ENCODE measurements at regions not wholly inside any gene's neighbourhood (a gene's known extent, or its start where the extent isn't known, plus 50 kb on each side); places are given as distances from the start of the nearest gene placed in this dataset.
"Not testable (repeated sequence)": the region's sequence is repeated elsewhere in the genome, so short reads cannot be mapped to it uniquely, and the experiment has no call there.

DNA sequence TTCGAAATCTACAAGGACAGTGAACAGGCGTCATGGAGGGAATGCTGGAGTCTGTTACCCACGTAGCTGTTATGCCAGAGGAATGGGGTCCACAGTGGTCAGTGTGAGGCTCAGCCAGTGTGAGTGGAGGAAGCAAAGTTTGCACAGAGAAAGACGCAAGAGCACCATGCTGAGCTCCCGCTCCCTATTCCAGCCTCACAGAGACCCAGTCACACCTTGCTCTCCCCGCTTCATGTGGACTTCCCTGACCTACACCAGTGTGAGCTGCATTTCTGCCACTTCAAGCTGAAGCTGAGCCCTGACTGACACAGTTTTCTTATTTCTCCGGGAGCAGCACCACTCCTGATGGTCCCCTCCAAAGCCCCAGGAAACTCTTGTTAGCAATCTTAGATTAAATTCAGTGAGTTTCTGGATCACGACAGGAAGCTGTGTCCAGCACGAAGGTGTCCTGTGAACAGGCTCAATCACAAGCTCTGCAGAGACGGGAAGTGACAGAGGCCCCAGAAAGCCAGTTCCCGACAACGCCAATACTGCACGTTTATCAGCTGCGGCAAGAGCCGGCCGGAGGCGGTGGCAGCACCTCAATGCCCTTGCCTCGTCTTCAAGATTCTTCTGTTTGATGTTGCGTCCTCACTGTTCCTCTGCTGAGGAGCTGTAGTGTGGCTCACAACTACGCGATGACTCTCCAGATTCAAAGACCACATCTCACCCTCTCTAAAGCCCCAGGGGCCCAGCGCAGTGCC, 356.7 kb downstream of the ADGRD1 start:
- FAIRE-seq = not testable (repeated sequence)

GRCh38 chr12:131311279-131311722, 357.6 kb downstream of the ADGRD1 start:
- WGBS, 3 donors = 22 to 31% (median 30%) methylated on average over 10 of the region's 12 CpGs
- FAIRE-seq = not testable (repeated sequence)

More for the DNA sequence above, 356.7 kb downstream of the ADGRD1 start:
- 76 to 81% (median 80%) methylated on average over 18 to 20 of the region's 22 CpGs for WGBS, 3 donors
- H3K9me3 ChIP-seq (ENCODE audit: control insufficient read depth in 2 of 2, insufficient read depth in 1 of 2, low read depth in 1 of 2, low read length in 1 of 2); H3K36me3 ChIP-seq (ENCODE audit: control insufficient read depth in 3 of 3, insufficient read depth in 2 of 3, low read depth in 1 of 3, low read length in 3 of 3); DNase-seq; H3K27ac ChIP-seq (ENCODE audit: low read depth in 1 of 3, low read length in 2 of 3); H3K27me3 ChIP-seq (ENCODE audit: control insufficient read depth in 3 of 3, insufficient read depth in 3 of 3, low read length in 3 of 3); H3K4me1 ChIP-seq (ENCODE audit: control insufficient read depth in 3 of 3, insufficient read depth in 2 of 3, low read depth in 1 of 3, low read length in 2 of 3); H3K4me3 ChIP-seq (ENCODE audit: low read depth in 1 of 3, low read length in 3 of 3): not testable (repeated sequence)

DNA sequence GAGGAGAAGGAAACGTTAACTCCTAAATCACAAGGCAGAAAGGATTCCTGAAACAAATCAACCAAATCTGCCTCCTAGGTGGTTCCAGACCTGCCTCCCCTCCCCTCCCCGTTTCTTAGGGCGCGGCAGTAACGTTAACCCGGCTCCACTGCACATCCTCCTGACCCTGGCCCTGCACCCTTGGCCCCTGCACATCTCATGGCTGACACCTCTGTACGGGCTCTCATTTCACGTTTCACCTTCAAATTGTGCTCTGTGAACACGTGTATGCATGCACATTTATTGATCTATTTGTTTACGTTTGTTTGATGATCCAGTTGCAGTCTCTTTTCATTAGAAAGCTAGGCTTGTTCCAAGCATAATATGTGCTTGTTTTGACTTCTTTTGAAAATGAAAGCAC, 358.1 kb downstream of the ADGRD1 start:
- Histone ChIP-seq H3K27ac (ENCODE audit: low read depth in 1 of 3, low read length in 2 of 3) (no peak overlapping the region), H3K4me3 (ENCODE audit: low read depth in 1 of 3, low read length in 3 of 3) (no peak overlapping the region), H3K36me3 (ENCODE audit: control insufficient read depth in 3 of 3, insufficient read depth in 2 of 3, low read depth in 1 of 3, low read length in 3 of 3) (no peaks in the 10 kb centered on the region), H3K4me1 (ENCODE audit: control insufficient read depth in 3 of 3, insufficient read depth in 2 of 3, low read depth in 1 of 3, low read length in 2 of 3) (no peaks in the 10 kb centered on the region), H3K27me3 (ENCODE audit: control insufficient read depth in 3 of 3, insufficient read depth in 3 of 3, low read length in 3 of 3) (peaks cover 0 to 5% (median 0%) of the 10 kb centered on the region in 3 donors), H3K9me3 (ENCODE audit: control insufficient read depth in 2 of 2, insufficient read depth in 1 of 2, low read depth in 1 of 2, low read length in 1 of 2) (no peaks in the 10 kb centered on the region)
- no peak for DNase-seq
- no peak for FAIRE-seq
- 24 to 37% (median 31%) methylated on average over 10 of the region's 10 CpGs for WGBS, 3 donors

More at GRCh38 chr12:131311279-131311722, 357.6 kb downstream of the ADGRD1 start:
- not testable (repeated sequence) for H3K36me3 ChIP-seq (ENCODE audit: control insufficient read depth in 3 of 3, insufficient read depth in 2 of 3, low read depth in 1 of 3, low read length in 3 of 3); H3K4me1 ChIP-seq (ENCODE audit: control insufficient read depth in 3 of 3, insufficient read depth in 2 of 3, low read depth in 1 of 3, low read length in 2 of 3); H3K27ac ChIP-seq (ENCODE audit: low read depth in 1 of 3, low read length in 2 of 3); DNase-seq; H3K9me3 ChIP-seq (ENCODE audit: control insufficient read depth in 2 of 2, insufficient read depth in 1 of 2, low read depth in 1 of 2, low read length in 1 of 2); H3K4me3 ChIP-seq (ENCODE audit: low read depth in 1 of 3, low read length in 3 of 3); H3K27me3 ChIP-seq (ENCODE audit: control insufficient read depth in 3 of 3, insufficient read depth in 3 of 3, low read length in 3 of 3)

GRCh38 chr12:131312382-131312781, 358.7 kb downstream of the ADGRD1 start:
- not testable (repeated sequence) for DNase-seq; FAIRE-seq; H3K4me1 ChIP-seq (ENCODE audit: control insufficient read depth in 3 of 3, insufficient read depth in 2 of 3, low read depth in 1 of 3, low read length in 2 of 3); H3K36me3 ChIP-seq (ENCODE audit: control insufficient read depth in 3 of 3, insufficient read depth in 2 of 3, low read depth in 1 of 3, low read length in 3 of 3); H3K9me3 ChIP-seq (ENCODE audit: control insufficient read depth in 2 of 2, insufficient read depth in 1 of 2, low read depth in 1 of 2, low read length in 1 of 2); H3K27me3 ChIP-seq (ENCODE audit: control insufficient read depth in 3 of 3, insufficient read depth in 3 of 3, low read length in 3 of 3); H3K4me3 ChIP-seq (ENCODE audit: low read depth in 1 of 3, low read length in 3 of 3); H3K27ac ChIP-seq (ENCODE audit: low read depth in 1 of 3, low read length in 2 of 3)
- WGBS, 3 donors = 58 to 69% (median 65%) methylated on average over 6 to 9 of the region's 9 CpGs

DNA sequence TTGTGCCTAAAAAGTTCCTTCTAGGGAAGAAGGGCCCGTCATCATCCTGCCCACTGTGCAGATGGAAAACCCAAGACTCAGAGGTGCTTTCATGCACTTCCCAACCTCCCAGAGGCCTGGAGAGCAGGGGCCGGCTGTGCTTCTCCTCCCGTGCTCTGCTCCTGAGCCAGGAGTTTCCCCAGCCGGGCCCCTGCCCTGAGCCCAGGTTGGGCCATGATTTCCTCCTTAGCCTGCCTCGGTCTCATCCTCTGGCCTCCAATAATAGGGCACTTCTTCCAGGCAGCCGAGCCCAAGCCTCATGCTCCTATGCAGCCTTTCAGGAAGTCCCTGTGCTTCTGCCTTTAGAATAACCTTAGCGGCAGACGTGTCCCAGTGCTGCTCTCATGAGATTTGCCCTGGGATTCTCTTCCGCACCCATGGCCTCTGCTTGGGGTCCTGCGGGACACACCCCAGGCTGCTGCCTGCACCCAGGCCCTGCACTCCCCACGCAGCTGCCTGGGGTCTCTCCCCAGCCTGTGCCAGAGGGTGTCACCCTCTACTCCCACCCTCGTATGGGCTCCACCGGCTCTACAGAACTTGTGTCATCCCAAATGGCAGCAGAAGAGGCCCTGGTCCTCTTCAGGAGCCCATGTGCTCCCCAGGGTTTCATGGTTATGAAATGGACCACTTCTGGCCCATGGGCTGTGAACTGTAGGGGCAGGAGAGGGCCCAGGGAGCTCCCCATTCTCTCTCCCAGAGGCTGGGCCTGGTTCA, 359.3 kb downstream of the ADGRD1 start:
- Histone ChIP-seq H3K4me1 (ENCODE audit: control insufficient read depth in 3 of 3, insufficient read depth in 2 of 3, low read depth in 1 of 3, low read length in 2 of 3) (no peaks in the 10 kb centered on the region), H3K36me3 (ENCODE audit: control insufficient read depth in 3 of 3, insufficient read depth in 2 of 3, low read depth in 1 of 3, low read length in 3 of 3) (no peaks in the 10 kb centered on the region), H3K27me3 (ENCODE audit: control insufficient read depth in 3 of 3, insufficient read depth in 3 of 3, low read length in 3 of 3) (peaks cover 0 to 5% (median 0%) of the 10 kb centered on the region in 3 donors), H3K4me3 (ENCODE audit: low read depth in 1 of 3, low read length in 3 of 3) (no peak overlapping the region), H3K27ac (ENCODE audit: low read depth in 1 of 3, low read length in 2 of 3) (no peak overlapping the region), H3K9me3 (ENCODE audit: control insufficient read depth in 2 of 2, insufficient read depth in 1 of 2, low read depth in 1 of 2, low read length in 1 of 2) (no peaks in the 10 kb centered on the region)
- WGBS, 3 donors = 76 to 85% (median 76%) methylated on average over 11 to 13 of the region's 13 CpGs
- no peak for FAIRE-seq
- no peak for DNase-seq

DNA sequence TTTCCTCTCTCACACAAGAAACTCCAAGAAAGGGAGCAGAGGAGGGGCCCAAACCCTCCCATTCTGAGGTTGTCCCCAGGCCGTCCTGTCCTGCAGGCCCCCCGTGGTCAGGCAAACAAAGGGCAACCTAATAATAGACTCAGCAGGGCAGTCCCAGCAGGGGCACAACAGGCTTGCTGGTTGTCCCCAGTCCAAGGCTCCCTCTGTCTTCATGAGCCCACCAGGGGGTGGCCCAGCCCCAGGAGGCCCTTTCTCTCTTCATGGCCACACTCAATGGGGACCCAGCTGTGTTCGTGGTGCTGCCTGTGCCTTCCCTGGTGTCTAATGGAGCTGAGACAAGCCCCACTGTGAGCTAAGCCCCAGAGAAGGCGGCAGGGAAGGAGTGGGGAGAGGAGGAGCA, 359.9 kb downstream of the ADGRD1 start:
- Histone ChIP-seq H3K4me1 (ENCODE audit: control insufficient read depth in 3 of 3, insufficient read depth in 2 of 3, low read depth in 1 of 3, low read length in 2 of 3) (no peaks in the 10 kb centered on the region), H3K27me3 (ENCODE audit: control insufficient read depth in 3 of 3, insufficient read depth in 3 of 3, low read length in 3 of 3) (peaks cover 0 to 5% (median 0%) of the 10 kb centered on the region in 3 donors), H3K9me3 (ENCODE audit: control insufficient read depth in 2 of 2, insufficient read depth in 1 of 2, low read depth in 1 of 2, low read length in 1 of 2) (no peaks in the 10 kb centered on the region), H3K4me3 (ENCODE audit: low read depth in 1 of 3, low read length in 3 of 3) (no peak overlapping the region), H3K36me3 (ENCODE audit: control insufficient read depth in 3 of 3, insufficient read depth in 2 of 3, low read depth in 1 of 3, low read length in 3 of 3) (no peaks in the 10 kb centered on the region), H3K27ac (ENCODE audit: low read depth in 1 of 3, low read length in 2 of 3) (no peak overlapping the region)
- DNase-seq (no peak), FAIRE-seq (no peak)
- 37 to 51% (median 38%) methylated on average over 4 of the region's 4 CpGs for WGBS, 3 donors

DNA sequence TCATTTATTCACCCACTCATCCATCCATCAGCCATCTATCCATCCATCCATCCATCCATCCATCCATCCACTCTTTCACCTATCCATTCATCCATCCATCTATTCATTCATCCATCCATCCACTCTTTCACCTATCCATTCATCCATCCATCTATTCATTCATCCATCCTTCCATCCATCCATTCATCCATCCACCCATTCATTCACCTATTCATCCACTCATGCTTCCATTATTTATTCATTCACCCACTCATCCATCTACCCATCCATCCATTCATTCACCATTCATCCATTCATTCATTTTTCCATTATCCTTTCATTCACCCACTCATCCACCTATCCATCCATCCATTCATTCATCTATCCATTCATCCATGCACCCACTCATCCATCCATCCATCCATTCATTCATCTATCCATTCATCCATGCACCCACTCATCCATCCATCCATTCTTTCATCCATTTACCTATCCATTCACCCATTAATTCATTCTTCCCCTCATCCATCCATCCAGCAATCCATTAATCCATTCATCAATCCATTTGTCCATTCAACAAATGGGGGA, 360.9 kb downstream of the ADGRD1 start:
- FAIRE-seq (no peak), DNase-seq (no peak)
- Histone ChIP-seq H3K9me3 (ENCODE audit: control insufficient read depth in 2 of 2, insufficient read depth in 1 of 2, low read depth in 1 of 2, low read length in 1 of 2) (no peaks in the 10 kb centered on the region), H3K36me3 (ENCODE audit: control insufficient read depth in 3 of 3, insufficient read depth in 2 of 3, low read depth in 1 of 3, low read length in 3 of 3) (no peaks in the 10 kb centered on the region), H3K27ac (ENCODE audit: low read depth in 1 of 3, low read length in 2 of 3) (no peak overlapping the region), H3K4me3 (ENCODE audit: low read depth in 1 of 3, low read length in 3 of 3) (no peak overlapping the region), H3K27me3 (ENCODE audit: control insufficient read depth in 3 of 3, insufficient read depth in 3 of 3, low read length in 3 of 3) (peaks cover 0 to 5% (median 0%) of the 10 kb centered on the region in 3 donors), H3K4me1 (ENCODE audit: control insufficient read depth in 3 of 3, insufficient read depth in 2 of 3, low read depth in 1 of 3, low read length in 2 of 3) (no peaks in the 10 kb centered on the region)

- Histone ChIP-seq H3K4me3 (ENCODE audit: low read depth in 1 of 3, low read length in 3 of 3) (no peak overlapping the region), H3K27ac (ENCODE audit: low read depth in 1 of 3, low read length in 2 of 3) (no peak overlapping the region), H3K36me3 (ENCODE audit: control insufficient read depth in 3 of 3, insufficient read depth in 2 of 3, low read depth in 1 of 3, low read length in 3 of 3) (no peaks in the 10 kb centered on the region), H3K4me1 (ENCODE audit: control insufficient read depth in 3 of 3, insufficient read depth in 2 of 3, low read depth in 1 of 3, low read length in 2 of 3) (no peaks in the 10 kb centered on the region), H3K27me3 (ENCODE audit: control insufficient read depth in 3 of 3, insufficient read depth in 3 of 3, low read length in 3 of 3) (peaks cover 0 to 5% (median 0%) of the 10 kb centered on the region in 3 donors), H3K9me3 (ENCODE audit: control insufficient read depth in 2 of 2, insufficient read depth in 1 of 2, low read depth in 1 of 2, low read length in 1 of 2) (no peaks in the 10 kb centered on the region)
- DNase-seq (no peak), FAIRE-seq (no peak)
- WGBS, 3 donors = 62 to 86% (median 85%) methylated on average over 3 of the region's 3 CpGs
Observed at GRCh38 chr12:131315601-131316000, 361.9 kb downstream of the ADGRD1 start.
